Natural killer cell (primary cell): ENCODE measurements at regions not wholly inside any gene's neighbourhood (a gene's known extent, or its start where the extent isn't known, plus 50 kb on each side); places are given as distances from the start of the nearest gene placed in this dataset.

ENCODE experiments used
- ATAC-seq, 3 donors: fragments of 150-1000 bp in 2 of 3; fragments of 200-7000 bp in 1 of 3; cut with Tn5 transposase; 1 replicate in 1 of 3; 2 replicates in 2 of 3; pipeline ENCODE4 v1.10.0; 2021; ENCODE audit warnings: mild to moderate bottlenecking in 2 of 3, moderate library complexity in 2 of 3
- DNase-seq, 2 donors: peaks; one replicate each; pipeline versions ENCODE4 v3.0.0 to v3.0.0-alpha.2; 2013 to 2021; ENCODE audit warnings: mixed read lengths in 1 of 2
- H3K27ac ChIP-seq: one replicate; pipeline ENCODE4 v1.5.1; 2013; ENCODE audit warnings: mild to moderate bottlenecking, low read length
- H3K27me3 ChIP-seq: one replicate; pipeline ENCODE4 v1.6.1; 2013; ENCODE audit warnings: low read length; ENCODE audit not compliant: control insufficient read depth, insufficient read depth
- H3K36me3 ChIP-seq: one replicate; pipeline ENCODE4 v1.6.1; 2013; ENCODE audit warnings: low read length; ENCODE audit not compliant: control insufficient read depth, insufficient read depth
- H3K4me1 ChIP-seq: one replicate; pipeline ENCODE4 v1.6.1; 2013; ENCODE audit warnings: low read length; ENCODE audit not compliant: control insufficient read depth, insufficient read depth
- H3K4me3 ChIP-seq: one replicate; pipeline ENCODE4 v1.5.1; 2013; ENCODE audit warnings: low read length
- H3K9me3 ChIP-seq: one replicate; pipeline ENCODE4 v1.6.1; 2013; ENCODE audit warnings: low read length; ENCODE audit not compliant: control insufficient read depth, insufficient read depth
- H3K27ac Mint-ChIP-seq, 2 donors: one replicate each; pipeline ENCODE4 v1.8.0; 2022; ENCODE audit warnings: mild to moderate bottlenecking in 2 of 2, mixed read lengths in 2 of 2, moderate library complexity in 1 of 2
- H3K27me3 Mint-ChIP-seq, 2 donors: one replicate each; pipeline ENCODE4 v1.8.0; 2022; ENCODE audit warnings: low read depth in 2 of 2, mixed read lengths in 2 of 2
- H3K36me3 Mint-ChIP-seq: one replicate; pipeline ENCODE4 v1.8.0; 2022; ENCODE audit warnings: mixed read lengths
- H3K4me1 Mint-ChIP-seq, 2 donors: one replicate each; pipeline ENCODE4 v1.8.0; 2022; ENCODE audit warnings: mixed read lengths in 2 of 2
- H3K4me3 Mint-ChIP-seq: one replicate; pipeline ENCODE4 v1.8.0; 2022; ENCODE audit warnings: mild to moderate bottlenecking, moderate library complexity, mixed read lengths
- H3K9me3 Mint-ChIP-seq, 2 donors: one replicate each; pipeline ENCODE4 v1.8.0; 2022; ENCODE audit warnings: mixed read lengths in 2 of 2
- WGBS: methylation state at CpG from one replicate; pipeline ENCODE4 v1.1.7; 2013; ENCODE audit warnings: missing lambda C conversion rate; ENCODE audit not compliant: insufficient coverage; 5-methylcytosine and 5-hydroxymethylcytosine counted together
- intact Hi-C: fragments of 100-400 bp; cut with micrococcal nuclease; formaldehyde crosslinking; loops from one replicate; pipeline ENCODE4 v1.14.2; 2022
- TF ChIP-seq, protein P1 (sequence below): fragments of 200-600 bp; IDR thresholded peaks from one replicate; pipeline ENCODE4 v1.8.0; 2022; ENCODE audit warnings: antibody characterized with exemption

DNA sequence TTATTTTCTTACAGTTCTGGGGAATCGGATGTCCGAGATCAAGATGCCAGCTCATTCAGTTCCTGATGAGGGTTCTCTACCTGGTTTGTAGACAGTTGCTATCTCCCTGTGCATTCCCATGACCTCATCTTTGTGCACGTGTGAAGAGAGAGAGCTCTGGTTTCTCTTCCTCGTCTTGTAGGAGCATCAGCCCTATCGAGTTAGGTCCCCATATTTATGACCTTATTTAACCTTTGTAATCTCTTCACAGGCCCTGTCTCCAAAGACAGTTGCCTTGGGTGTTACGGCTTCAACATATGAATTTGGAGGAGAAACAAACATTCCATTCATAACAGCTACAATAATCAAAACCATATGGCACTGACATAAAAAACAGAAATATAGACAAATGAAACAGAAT lies 455.3 kb downstream of the HACE1 start:
- Mint-ChIP-seq H3K27ac (no peak overlapping the region), H3K27me3 (no peaks in the 10 kb centered on the region)

GRCh38 chr6:104402572-104402971 lies 457.1 kb downstream of the HACE1 start:
- Mint-ChIP-seq H3K27me3 (no peaks in the 10 kb centered on the region), H3K9me3 (no peaks in the 10 kb centered on the region), H3K4me3 (no peak overlapping the region), H3K36me3 (no peaks in the 10 kb centered on the region), H3K4me1 (no peaks in the 10 kb centered on the region), H3K27ac (no peak overlapping the region)
- DNase-seq: no peak
- Histone ChIP-seq H3K27me3 (no peaks in the 10 kb centered on the region), H3K4me3 (no peak overlapping the region), H3K4me1 (no peaks in the 10 kb centered on the region), H3K36me3 (no peaks in the 10 kb centered on the region), H3K27ac (no peak overlapping the region), H3K9me3 (no peaks in the 10 kb centered on the region)
- TF ChIP-seq, protein P1, sequence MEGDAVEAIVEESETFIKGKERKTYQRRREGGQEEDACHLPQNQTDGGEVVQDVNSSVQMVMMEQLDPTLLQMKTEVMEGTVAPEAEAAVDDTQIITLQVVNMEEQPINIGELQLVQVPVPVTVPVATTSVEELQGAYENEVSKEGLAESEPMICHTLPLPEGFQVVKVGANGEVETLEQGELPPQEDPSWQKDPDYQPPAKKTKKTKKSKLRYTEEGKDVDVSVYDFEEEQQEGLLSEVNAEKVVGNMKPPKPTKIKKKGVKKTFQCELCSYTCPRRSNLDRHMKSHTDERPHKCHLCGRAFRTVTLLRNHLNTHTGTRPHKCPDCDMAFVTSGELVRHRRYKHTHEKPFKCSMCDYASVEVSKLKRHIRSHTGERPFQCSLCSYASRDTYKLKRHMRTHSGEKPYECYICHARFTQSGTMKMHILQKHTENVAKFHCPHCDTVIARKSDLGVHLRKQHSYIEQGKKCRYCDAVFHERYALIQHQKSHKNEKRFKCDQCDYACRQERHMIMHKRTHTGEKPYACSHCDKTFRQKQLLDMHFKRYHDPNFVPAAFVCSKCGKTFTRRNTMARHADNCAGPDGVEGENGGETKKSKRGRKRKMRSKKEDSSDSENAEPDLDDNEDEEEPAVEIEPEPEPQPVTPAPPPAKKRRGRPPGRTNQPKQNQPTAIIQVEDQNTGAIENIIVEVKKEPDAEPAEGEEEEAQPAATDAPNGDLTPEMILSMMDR: no peak
- intact Hi-C loops: no loop called here
- WGBS: 53% methylated on average over 1 of the region's 1 CpG
- ATAC-seq: no peak

More for the DNA sequence above, 455.3 kb downstream of the HACE1 start:
- peaks cover 0 to 1% of the 10 kb centered on the region in 2 donors for H3K9me3 Mint-ChIP-seq
- H3K27me3 ChIP-seq: no peaks in the 10 kb centered on the region
- no peaks in the 10 kb centered on the region for H3K9me3 ChIP-seq
- H3K27ac ChIP-seq: no peak overlapping the region
- ATAC-seq: no peak
- H3K36me3 ChIP-seq: no peaks in the 10 kb centered on the region
- WGBS: 72% methylated on average over 6 of the region's 6 CpGs
- no peaks in the 10 kb centered on the region for H3K4me1 Mint-ChIP-seq
- no peaks in the 10 kb centered on the region for H3K4me1 ChIP-seq
- TF ChIP-seq, protein P1: no peak
- no peak overlapping the region for H3K4me3 Mint-ChIP-seq
- DNase-seq: no peak
- no peaks in the 10 kb centered on the region for H3K36me3 Mint-ChIP-seq
- intact Hi-C loops: no loop called here
- H3K4me3 ChIP-seq: no peak overlapping the region

DNA sequence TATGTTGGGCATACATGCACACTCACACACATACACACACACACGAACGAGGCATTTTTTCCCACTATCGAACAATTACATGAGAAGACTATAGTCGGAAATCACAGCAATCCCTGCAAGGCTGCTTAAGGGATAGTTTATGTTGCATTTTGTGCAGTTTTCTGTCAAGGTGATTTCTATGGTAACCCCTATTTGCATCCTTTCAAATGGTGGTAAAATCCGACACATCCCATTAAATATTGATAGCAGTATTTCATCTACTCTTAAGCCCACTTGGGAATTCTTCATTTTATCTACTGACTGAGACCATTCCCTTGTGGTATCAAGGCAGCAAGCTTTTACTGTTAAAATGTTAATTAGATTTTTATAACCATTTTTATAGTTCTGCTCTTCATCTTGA lies 457.8 kb downstream of the HACE1 start:
- Mint-ChIP-seq H3K27ac (no peak overlapping the region), H3K9me3 (no peaks in the 10 kb centered on the region), H3K27me3 (no peaks in the 10 kb centered on the region), H3K36me3 (no peaks in the 10 kb centered on the region), H3K4me1 (no peaks in the 10 kb centered on the region), H3K4me3 (no peak overlapping the region)
- no CpG with 5 or more reads among the region's 5 CpGs for WGBS
- no peak overlapping the region for H3K4me3 ChIP-seq
- H3K4me1 ChIP-seq: no peaks in the 10 kb centered on the region
- TF ChIP-seq, protein P1: no peak
- DNase-seq (no peak), ATAC-seq (no peak)
- H3K36me3 ChIP-seq: no peaks in the 10 kb centered on the region
- intact Hi-C loops: no loop called here
- no peaks in the 10 kb centered on the region for H3K9me3 ChIP-seq
- H3K27ac ChIP-seq: no peak overlapping the region
- no peaks in the 10 kb centered on the region for H3K27me3 ChIP-seq

DNA sequence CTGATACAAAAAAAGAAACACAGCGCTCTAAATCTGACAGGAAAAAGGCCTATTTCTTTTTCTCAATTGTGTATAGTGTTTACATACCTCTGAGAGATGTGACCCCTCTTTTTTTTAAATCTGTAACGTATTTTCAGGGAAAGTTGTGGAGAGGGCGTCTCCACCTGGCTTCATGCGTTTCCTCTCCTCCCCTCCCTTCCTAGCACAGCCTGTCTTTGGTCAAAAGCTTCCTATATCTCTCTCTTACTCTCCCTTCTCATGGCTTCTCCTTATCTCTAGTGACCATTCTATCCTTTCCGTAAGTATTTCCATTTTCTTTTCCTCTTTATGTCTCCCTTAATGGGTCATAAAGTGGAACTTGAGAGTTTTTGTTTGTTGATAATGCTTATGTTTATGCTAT lies 458.9 kb downstream of the HACE1 start:
- intact Hi-C loops: no loop called here
- H3K4me1 Mint-ChIP-seq: no peaks in the 10 kb centered on the region
- H3K4me3 Mint-ChIP-seq: no peak overlapping the region
- no peak overlapping the region for H3K27ac ChIP-seq
- no peak overlapping the region for H3K4me3 ChIP-seq
- H3K27me3 ChIP-seq: no peaks in the 10 kb centered on the region
- peaks cover 0 to 3% of the 10 kb centered on the region in 2 donors for H3K9me3 Mint-ChIP-seq
- DNase-seq: no peak
- no peaks in the 10 kb centered on the region for H3K27me3 Mint-ChIP-seq
- 72% methylated on average over 4 of the region's 5 CpGs for WGBS
- ATAC-seq: no peak
- no peaks in the 10 kb centered on the region for H3K36me3 Mint-ChIP-seq
- TF ChIP-seq, protein P1: no peak
- no peaks in the 10 kb centered on the region for H3K36me3 ChIP-seq
- no peak overlapping the region for H3K27ac Mint-ChIP-seq
- no peaks in the 10 kb centered on the region for H3K9me3 ChIP-seq
- H3K4me1 ChIP-seq: no peaks in the 10 kb centered on the region
